SW 1271 (cell line): ENCODE measurements at regions not wholly inside any gene's neighbourhood (a gene's known extent, or its start where the extent isn't known, plus 50 kb on each side); places are given as distances from the start of the nearest gene placed in this dataset.

Experiments
- DNase-seq, 2 experiments: peaks; one replicate each; lab custom pipeline; 2025; lab: John Stamatoyannopoulos, UW

DNA sequence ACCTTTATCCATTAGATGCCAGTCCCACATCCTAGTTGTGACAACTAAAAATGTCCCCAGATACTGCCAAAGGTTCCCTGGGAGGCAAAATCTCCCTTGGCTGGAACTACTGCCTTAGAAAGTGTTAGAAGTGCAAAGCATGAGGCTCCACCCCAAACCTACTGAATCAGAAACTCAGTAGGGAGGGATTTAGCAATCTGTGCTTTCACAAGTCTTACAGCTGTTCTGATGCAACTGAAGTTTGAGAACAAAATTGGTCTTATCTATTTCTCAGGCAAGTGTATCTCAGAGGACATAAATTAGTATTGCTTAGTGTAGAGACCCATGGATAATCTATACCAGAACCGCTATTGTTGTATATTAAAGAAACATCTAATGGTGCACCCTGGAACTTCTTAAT is 70.2 kb downstream of the CLDN1 start:
- DNase-seq: no peak

DNA sequence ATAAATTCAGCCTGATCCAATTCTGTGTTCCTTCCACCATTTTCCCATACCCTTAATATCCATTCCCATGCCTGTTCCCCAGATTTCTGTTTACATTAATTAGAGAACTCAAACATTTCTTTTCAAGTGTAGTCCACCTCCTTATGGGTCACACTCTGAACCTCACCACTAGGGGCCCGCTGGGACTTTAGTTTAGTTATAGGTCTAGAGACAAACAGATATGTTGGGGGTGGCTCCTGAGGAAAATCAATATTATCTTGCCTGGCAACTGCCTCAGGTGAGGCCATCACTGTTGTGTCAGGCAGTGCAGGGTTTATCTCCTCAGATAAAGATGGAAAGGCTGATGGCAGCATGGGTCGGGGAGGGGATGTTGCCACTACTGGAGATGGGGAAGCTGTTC is 72.8 kb downstream of the CLDN1 start:
- DNase-seq: no peak

DNA sequence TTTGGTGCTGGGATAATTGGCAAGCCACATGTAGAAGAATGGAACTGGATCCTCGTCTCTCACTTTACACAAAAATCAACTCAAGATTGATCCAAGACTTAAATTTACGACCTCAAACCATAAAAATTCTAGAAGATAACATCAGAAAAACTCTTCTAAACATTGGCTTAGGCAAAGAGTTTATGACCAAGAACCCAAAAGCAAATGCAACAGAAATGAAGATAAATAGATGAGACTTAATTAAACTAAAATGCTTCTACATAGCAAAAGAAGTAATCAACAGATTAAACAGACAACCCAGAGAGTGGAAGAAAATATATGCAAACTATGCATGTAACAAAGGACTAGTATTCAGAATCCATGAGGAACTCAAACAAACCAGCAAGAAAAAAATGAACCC is 80.1 kb downstream of the CLDN1 start:
- DNase-seq: no peak

DNA sequence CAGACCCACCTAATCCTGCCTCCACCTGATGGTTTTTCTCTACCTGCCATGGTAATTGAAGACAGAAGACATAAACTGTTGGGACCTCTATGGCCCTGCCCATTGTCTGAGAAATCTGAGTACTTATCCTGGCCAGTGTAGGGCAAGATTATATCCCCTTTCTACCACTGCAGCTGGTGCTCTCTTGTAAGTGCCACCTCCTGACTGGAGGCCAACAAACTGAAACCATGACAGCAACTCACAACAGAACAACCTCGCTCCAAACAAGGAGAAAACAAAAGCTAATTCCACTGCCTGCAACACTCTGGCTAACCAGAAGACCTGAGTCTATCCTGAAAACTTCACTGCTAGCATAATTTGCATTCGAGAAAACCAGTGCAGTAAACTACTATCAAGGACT is 82.9 kb downstream of the CLDN1 start:
- DNase-seq: no peak

DNA sequence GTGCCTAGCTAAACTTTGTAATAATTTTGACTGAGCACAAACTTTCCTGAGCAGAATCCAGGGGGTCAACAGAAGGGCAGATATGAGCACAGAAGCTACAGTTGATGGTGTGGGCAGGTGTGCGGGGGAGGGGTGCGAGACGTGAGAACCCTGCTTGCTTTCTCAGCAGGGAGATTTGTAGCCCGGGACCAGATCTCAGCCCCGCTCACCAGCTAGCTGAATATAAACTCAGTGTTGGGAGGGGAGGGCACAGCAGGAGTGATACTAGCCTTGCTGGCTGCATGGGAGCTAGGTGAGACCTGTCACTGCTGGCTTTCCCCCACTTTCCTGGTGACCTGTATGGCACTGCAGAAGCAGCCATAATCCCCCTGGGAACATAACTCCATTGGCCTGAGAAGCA is 83.4 kb downstream of the CLDN1 start:
- no peak for DNase-seq

DNA sequence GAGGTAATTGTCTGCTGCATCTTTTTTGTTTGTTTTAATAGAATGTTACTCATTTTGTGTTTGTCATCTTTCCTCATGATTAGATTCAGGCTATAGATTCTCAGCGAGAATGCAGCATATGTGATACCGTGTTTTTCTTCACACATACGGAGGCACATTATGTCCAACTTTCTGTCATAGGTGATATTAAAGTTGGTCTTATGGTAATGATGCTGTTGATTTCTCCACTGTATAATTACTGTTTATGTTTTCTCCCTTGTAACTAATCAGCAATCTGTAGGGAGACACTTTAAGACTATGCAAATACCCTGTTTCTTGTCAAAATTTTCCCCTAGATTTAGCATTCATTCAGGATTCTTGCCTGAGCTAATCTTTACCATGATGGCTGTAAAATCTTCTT is 87.6 kb downstream of the CLDN1 start:
- no peak for DNase-seq

DNA sequence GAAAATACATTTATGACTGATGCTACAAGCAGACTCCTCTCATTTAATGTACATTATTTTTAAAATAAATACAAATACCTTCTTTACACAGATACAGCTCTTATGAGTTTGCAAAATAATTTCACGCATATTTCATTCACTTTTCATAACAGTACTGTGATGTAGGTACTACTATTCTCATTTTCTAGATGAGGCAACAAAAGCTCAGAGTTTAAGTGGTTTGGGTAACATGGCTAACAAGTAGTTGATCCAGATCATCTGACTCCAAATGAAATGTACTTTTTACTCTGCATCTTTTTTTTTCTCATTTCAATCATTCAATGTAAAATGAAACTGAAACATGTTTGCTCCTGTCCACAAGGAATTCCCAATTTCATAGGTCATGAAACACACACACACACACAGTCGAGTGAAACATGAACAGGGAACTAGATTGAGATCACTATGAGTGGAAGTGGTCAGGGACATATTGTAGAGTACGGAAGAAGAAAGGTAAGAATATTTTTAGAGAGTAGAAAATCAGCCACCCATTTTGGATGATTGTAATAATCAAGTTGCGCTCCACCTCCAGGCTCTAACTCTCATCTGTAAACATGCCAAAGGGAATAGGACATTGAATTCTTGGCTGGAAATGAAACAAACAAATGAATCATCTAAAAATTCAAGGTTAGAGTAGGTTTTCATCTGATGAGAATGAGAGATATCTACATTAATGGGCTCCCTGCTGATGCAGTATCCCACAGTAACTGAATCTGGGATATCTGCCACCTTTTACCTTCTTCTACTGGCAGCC is 92.4 kb downstream of the CLDN1 start:
- peak in 1 of 2 experiments; percentile 59 for DNase-seq

DNA sequence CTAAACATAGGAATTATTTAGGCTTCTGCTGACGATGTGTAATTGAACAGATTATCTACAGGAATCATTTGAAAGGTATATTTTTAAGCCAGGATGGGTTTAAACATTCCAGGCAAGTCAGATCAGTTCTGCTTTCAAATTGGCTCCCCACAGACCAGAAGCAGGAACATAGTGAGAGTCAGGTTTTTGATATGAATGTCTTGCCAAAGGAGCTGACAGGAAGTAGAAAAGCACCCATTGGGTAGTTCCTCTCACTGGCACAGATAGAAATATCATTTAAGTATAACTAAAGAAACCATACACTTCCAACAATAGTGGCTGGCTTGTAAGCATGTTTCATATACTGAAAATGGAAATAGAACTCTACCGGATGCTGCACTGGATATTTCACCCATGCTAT is 95.2 kb downstream of the CLDN1 start:
- DNase-seq: no peak

DNA sequence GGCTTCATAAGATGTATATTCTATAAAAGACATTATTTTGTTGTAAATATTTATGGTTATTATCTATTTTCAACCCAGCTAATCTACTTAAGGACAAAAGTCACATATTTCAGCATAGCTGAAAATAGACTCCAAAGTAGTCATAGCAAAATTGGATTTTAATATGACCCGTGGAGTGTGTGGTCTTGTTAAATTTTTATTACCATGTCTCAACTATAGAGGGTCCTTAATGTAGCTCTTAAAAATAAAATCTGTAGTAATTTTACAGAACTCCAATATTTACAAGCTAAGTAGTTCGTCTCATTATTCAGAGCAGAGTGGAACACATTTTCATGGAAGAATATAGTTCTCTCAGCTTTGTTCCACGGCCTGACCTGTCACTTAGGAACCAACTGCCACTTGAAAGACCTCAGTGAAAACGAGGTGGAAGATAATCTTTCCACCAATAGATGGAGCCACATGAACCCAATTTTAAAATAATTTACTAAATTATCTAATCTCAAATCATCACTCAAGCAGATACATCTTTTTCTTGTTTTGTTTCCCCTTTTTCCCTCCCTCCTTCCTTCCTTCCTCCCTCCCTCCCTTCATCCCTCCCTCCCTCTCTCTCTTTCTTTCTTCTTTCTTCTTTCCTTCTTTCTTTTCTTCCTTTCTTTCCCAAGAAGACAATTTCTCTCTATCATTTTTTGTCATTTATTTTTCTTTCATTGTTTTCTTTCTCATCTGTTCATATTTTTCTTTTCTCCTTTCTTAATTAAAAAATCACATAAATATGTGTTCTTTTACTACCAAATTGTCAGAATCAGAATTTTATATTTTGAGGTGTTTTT is 97.2 kb downstream of the CLDN1 start:
- peak in 1 of 2 experiments; percentile 65 for DNase-seq

DNA sequence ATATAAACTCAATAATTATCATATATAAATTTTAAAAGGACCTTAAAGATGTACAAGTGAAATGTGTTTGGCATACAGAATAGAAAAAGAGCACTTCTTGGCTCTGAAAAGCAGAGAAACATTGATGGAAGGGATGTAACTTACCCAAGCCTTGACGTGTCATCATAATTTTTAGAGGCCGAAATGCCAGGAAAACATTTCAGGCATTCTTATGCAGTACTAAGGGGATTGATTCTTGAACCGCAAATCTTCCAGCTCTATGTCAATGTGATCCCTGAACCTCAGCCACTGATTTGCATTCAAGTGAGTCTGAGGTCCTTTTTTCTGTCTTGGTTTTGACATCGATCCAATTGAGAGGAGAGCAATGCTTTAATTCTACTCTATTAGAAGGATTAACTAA is 97.8 kb downstream of the CLDN1 start:
- DNase-seq: no peak

DNA sequence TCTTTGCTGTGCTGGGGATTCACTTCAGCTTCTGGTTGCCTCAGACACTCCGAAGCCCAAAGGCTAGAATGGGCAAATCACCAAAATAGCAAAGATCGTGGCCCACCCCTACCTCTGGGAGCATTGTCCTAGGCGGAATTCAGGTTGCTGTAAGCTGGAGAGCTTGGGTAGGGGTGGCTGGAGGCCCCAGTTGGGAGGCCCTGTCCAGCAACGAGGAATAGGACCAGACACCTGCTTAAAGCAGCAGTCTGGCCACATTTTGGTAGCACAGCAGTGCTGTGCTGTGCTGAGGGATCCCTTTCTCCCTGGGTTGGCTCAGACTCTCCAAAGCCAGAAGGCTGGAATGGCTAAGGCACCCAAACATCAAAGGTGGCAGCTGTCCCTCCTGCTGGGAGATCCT is 99.3 kb downstream of the CLDN1 start:
- DNase-seq: no peak

DNA sequence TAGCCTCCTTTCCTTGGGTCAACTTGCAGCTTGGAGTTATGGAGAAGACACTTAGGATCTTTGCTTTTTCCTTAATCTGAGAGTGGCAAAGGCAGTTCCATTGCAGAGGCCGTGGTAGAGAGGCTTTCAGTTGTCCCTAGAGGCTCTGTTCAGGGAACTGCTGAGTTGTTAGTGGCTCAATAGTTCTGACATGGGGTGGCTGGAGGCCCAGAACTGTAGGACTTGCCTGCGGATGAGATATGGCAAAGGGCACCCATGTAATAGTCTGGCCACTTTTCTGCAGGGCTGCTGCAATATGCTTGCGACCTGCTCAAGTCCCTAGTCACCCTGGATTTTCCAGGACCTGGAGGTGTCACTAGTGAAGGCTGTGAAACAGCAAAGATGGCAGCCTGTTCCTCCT is 99.9 kb downstream of the CLDN1 start:
- no peak for DNase-seq

DNA sequence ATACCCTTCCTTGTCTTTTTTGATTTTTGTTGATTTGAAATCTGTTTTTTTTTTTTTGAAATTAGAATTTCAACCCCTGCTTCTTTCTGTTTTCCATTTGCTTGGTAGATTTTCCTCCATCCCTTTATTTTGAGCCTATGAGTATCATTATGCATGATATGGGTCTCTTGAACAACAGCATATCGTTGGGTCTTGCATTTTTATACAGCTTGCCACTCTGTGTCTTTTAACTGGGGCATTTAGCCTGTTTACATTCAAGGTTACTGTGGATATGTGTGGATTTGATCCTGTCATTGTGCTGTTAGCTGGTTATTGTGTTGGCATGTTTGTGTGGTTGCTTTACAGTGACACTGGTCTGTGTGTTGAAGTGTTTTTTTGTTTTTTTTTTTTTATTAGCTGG is 99.7 kb upstream of the P3H2 start:
- no peak for DNase-seq

DNA sequence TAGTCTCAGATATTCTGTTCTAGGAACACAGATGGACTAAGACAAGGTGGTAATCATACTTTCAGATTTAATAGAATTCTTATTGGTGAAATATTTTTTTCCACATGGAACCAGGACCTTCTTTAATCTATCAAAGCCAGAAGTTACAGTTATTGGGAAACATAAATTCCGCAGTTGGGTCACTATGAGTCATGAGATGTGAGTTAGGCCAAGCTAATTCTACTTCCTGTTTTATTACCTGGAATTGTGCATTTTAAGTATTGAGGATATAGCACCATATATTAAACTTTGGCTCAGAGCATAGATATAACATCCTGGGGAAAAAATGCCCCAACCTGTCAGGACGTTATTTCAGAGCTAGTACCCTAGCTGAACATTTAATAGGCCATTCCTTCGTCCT is 96.4 kb upstream of the P3H2 start:
- no peak for DNase-seq

DNA sequence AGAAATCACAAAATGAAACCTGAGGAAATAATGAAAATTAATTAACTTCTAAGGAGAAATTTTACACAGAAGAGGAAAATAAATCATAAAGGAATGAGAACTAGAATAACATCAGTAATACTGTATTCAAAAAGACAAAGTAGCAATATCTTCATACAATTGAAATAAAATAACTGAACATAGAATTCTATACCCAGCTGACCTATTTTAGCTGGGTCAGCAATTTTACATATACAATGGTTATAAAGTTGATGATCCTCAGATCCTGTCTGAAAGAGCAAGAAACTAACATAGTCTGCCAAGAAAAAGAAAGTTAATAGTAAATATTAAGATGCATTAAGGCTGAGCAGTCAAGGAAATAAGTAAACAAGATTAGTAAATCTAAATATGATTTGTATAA is 93.0 kb upstream of the P3H2 start:
- DNase-seq: no peak

DNA sequence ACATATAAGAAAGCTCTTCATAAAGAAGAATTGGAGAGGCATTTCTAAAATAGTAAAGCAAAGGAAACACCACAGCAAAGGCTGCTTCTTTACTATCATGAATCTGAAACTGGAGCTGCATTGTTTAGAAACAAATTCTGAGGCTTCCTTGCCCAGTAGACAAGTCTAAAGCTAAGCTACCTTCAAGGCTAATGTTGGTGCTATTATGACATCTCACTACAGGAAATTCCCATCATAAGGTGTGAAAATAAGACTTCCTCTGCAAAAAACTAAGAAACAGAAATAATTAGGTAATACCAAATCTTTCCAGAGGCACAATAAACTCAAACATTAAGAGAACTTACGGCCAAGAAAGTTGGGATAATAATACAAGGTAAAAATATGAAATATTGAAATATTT is 89.9 kb upstream of the P3H2 start:
- DNase-seq: no peak

DNA sequence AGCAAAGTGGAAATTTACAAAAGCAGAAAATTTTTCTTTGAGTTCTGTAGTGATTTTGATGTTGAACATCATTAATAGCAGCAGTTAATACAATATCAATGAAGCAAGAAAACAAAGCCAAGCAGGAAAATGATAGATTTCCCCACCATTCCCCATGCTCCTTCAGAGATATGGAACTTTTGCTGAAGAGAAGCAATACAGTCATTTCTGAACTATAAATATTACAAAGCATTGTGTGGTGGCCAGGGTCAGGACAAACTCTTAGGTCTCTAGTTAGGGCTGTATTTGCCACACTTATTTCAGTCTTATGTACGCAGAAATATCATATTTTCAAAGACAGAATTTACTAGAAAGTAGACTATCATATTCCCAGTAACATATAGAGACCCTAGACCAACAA is 88.8 kb upstream of the P3H2 start:
- no peak for DNase-seq

DNA sequence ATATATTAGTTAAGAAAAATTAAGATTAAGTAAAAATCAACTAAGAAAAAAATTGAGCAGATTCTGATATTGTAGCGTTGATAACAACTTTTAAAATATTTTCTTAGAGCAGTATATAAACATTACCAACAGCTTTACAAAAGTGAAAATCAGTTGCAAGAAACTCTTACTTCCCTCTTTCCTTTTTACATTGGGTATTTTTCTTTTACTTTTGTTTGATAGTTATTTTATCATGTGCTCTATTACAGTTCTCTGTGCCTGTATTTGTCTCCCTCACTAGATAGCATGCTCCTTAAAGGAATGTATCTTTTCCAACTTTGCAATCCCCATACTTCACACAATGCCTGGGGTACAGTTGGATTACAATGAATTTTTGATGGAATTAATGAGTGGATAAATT is 87.5 kb upstream of the P3H2 start:
- no peak for DNase-seq

DNA sequence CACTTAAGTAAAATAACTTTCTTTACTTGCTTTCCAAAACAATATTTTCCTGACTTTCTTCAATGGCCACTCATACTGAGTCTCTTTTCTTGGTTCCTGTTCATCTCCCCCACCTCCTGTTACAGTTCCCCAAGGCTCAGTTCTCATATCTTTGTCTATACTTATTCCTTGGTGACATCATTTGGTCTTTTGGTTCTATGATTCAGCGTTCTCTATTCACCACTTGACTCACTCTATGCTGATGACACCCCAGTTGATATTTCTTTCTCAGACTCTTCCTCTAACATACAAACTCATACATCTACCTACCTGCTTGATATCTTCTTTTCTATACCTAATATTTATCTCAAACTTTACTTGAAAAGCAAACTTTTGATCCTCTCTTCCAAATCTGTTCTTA is 85.0 kb upstream of the P3H2 start:
- DNase-seq: no peak

DNA sequence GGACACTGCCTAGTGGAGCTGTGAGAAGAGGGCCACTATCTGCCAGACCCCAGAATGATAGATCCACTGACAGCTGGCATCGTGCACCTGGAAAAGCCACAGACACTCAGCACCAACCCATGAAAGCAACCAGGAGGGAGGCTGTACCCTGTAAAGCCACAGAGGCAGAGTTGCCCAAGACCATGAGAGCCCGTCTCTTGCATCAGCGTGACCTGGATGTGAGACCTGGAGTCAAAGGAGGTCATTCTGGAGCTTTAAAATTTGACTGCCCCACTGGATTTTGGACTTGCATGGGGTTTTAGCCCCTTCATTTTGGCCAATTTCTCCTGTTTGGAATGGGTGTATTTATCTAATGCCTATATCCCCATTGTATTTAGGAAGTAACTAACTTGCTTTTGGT is 83.5 kb upstream of the P3H2 start:
- no peak for DNase-seq

DNA sequence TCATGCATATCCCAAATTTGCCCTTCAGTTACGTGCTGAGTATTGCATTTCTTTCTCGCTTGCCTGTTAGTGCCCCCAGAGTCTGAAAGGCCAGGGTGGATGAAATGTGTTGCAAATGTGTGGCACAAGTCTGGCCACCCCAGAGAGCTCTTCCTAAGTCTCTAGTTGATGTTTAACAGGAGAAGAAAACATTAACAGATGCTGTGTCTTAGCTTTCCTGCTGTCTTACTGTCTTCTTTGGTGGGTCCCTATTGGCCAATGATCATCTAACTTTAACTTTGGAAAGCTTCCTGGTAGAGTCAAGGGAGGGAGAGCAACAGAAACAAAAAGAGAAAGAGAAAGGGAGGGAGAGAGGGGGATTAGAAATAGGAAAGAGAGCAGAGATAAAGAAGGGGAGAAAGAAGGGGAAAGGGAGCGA is 76.7 kb upstream of the P3H2 start:
- DNase-seq: no peak

DNA sequence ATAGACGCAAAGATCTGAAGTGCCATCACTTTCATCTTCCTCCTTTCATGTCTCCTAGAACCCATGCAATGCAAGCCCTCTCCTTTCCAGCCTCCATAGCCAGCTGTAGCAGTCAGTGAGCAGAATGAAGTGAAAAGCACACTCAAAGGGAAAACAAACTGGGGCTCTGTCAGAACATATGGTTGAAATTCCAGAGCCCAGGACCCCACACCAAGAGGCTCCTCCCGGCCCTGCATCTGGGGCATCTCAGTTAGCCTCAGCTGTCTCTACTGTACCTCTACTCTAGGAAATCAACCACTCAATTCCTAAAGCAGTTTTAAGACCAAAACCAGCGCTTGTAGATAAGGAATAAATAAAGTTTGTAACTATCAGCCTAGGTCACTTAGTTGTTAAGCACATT is 73.8 kb upstream of the P3H2 start:
- no peak for DNase-seq

DNA sequence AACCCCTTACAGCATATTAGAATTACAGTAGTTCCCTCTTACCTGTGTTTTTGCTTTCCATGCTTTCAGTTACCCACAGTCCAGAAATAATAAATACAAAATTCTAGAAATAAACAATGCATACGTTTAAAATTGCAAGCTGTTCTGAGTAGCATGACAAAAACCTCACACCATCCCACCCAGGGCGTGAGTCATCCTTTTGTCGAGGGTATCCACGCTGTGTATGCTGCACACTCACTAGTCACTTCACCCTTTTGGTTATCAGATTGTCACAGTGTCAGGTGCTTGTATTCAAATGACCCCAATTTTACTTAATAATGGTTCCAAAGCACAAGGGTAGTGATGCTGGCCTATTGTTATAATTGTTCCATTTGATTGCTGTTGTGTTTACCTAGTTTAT is 72.5 kb upstream of the P3H2 start:
- DNase-seq: no peak

DNA sequence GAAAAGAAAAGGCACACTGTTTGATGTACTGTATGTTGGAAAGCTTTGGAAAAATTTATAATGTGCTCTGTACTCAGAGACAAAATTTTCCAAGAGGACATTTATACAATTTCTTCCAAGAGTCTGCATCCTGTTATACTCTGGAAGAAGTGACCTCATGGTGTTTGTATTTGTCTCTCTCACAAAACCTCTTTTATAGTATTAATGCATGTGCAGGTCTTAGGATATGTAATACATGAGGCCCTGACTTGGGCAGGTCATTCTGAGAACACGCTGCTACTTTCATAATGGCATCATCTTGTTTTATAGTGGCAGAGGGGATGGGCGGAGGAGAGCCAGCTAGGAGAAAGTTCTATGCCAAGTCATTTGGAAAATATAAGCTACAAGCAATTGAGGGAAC is 72.0 kb upstream of the P3H2 start:
- no peak for DNase-seq
